ENCODE measurements at regions not wholly inside any gene's neighbourhood (a gene's known extent, or its start where the extent isn't known, plus 50 kb on each side); places are given as distances from the start of the nearest gene placed in this dataset.
A peak's percentile ranks its signal among the peaks of the same experiment; 100 is the strongest.
"Not testable (repeated sequence)": the region's sequence is repeated elsewhere in the genome, so short reads cannot be mapped to it uniquely, and the experiment has no call there.

GRCh38 chr21:43286196-43286595 lies 117.4 kb downstream of the CRYAA start:
- DNase-seq, result no peak

GRCh38 chr21:43284700-43285099 lies 115.9 kb downstream of the CRYAA start:
- no peak for DNase-seq

- no peak for DNase-seq
These were observed 115.4 kb downstream of the CRYAA start for GRCh38 chr21:43284238-43284637.

- DNase-seq, result not testable (repeated sequence)
These were observed 115.1 kb downstream of the CRYAA start for GRCh38 chr21:43283925-43284221.

GRCh38 chr21:43283136-43283924 lies 114.5 kb downstream of the CRYAA start:
- no peak for DNase-seq

- DNase-seq, result no peak
These were observed 113.7 kb downstream of the CRYAA start for GRCh38 chr21:43282358-43283120.

- no peak for DNase-seq
These were observed 113.0 kb downstream of the CRYAA start for GRCh38 chr21:43281661-43282357.

- no peak for DNase-seq
These were observed 112.3 kb downstream of the CRYAA start for GRCh38 chr21:43280949-43281633.

GRCh38 chr21:43279578-43279894 lies 110.7 kb downstream of the CRYAA start:
- DNase-seq, result no peak

GRCh38 chr21:43278766-43279577 lies 110.2 kb downstream of the CRYAA start:
- DNase-seq, result no peak

- no peak for DNase-seq
These were observed 109.6 kb downstream of the CRYAA start for GRCh38 chr21:43278359-43278758.

GRCh38 chr21:43277481-43278351 lies 108.9 kb downstream of the CRYAA start:
- DNase-seq, result no peak

- no peak for DNase-seq
These were observed 108.0 kb downstream of the CRYAA start for GRCh38 chr21:43276811-43277210.

GRCh38 chr21:43275421-43276211 lies 106.8 kb downstream of the CRYAA start:
- peak; percentile 13 for DNase-seq

- DNase-seq, result no peak
These were observed 106.1 kb downstream of the CRYAA start for GRCh38 chr21:43274946-43275310.

- no peak for DNase-seq
These were observed 105.5 kb downstream of the CRYAA start for GRCh38 chr21:43274022-43274945.

GRCh38 chr21:43273708-43274021 lies 104.9 kb downstream of the CRYAA start:
- no peak for DNase-seq

- DNase-seq, result no peak
These were observed 104.4 kb downstream of the CRYAA start for GRCh38 chr21:43273016-43273707.

GRCh38 chr21:43272591-43272990 lies 103.8 kb downstream of the CRYAA start:
- no peak for DNase-seq
